Bronchial epithelial cell (primary cell): ENCODE measurements at regions not wholly inside any gene's neighbourhood (a gene's known extent, or its start where the extent isn't known, plus 50 kb on each side); places are given as distances from the start of the nearest gene placed in this dataset.

ENCODE experiments used
- DNase-seq: peaks from one replicate; pipeline ENCODE4 v3.0.0-alpha.2; 2010; ENCODE audit warnings: low read depth
- FAIRE-seq: peaks from 2 replicates; lab custom pipeline; 2011; peaks lifted over from hg19 to GRCh38; lab: Jason Lieb, UNC
- H3K27me3 ChIP-seq: 2 replicates; pipeline ENCODE4 v1.5.1; 2011; ENCODE audit warnings: low read length; ENCODE audit not compliant: control insufficient read depth, insufficient read depth
- H3K36me3 ChIP-seq: 2 replicates; pipeline ENCODE4 v1.5.1; 2011; ENCODE audit warnings: low read length; ENCODE audit not compliant: control insufficient read depth, insufficient read depth
- H3K4me3 ChIP-seq: 2 replicates; pipeline ENCODE4 v1.5.1; 2011; ENCODE audit warnings: mild to moderate bottlenecking, low read depth, low read length, control low read depth
- TF ChIP-seq, protein P1 (sequence below): IDR thresholded peaks from 2 replicates; pipeline ENCODE4 v1.5.1; 2011; ENCODE audit warnings: mild to moderate bottlenecking, moderate library complexity, low read length, control low read depth, inconsistent platforms; ENCODE audit not compliant: insufficient read depth, severe bottlenecking

DNA sequence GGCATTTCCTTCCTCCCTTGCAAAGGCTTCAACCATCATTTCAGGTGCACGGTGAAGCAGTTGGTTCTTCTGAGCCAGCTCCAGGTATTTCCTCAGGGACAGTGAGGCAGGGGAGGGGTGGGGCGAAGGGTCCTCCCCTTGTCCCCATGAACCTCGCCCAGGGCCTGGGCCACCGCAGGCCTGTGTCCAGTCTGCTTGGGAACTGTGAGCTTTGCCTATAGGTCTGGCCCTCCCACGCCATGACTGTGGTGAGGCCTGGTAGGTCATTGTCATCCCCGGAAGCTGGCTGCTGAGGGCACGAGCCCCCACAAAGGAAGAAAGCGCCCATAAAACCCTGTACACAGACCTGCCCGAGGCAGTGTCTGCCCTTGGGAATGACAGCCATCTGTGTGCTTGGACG is 134.3 kb downstream of the ACKR3 start:
- Histone ChIP-seq H3K27me3 (no peaks in the 10 kb centered on the region), H3K4me3 (no peak overlapping the region), H3K36me3 (no peaks in the 10 kb centered on the region)
- FAIRE-seq (no peak), DNase-seq (no peak)
- TF ChIP-seq, protein P1, sequence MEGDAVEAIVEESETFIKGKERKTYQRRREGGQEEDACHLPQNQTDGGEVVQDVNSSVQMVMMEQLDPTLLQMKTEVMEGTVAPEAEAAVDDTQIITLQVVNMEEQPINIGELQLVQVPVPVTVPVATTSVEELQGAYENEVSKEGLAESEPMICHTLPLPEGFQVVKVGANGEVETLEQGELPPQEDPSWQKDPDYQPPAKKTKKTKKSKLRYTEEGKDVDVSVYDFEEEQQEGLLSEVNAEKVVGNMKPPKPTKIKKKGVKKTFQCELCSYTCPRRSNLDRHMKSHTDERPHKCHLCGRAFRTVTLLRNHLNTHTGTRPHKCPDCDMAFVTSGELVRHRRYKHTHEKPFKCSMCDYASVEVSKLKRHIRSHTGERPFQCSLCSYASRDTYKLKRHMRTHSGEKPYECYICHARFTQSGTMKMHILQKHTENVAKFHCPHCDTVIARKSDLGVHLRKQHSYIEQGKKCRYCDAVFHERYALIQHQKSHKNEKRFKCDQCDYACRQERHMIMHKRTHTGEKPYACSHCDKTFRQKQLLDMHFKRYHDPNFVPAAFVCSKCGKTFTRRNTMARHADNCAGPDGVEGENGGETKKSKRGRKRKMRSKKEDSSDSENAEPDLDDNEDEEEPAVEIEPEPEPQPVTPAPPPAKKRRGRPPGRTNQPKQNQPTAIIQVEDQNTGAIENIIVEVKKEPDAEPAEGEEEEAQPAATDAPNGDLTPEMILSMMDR: no peak

DNA sequence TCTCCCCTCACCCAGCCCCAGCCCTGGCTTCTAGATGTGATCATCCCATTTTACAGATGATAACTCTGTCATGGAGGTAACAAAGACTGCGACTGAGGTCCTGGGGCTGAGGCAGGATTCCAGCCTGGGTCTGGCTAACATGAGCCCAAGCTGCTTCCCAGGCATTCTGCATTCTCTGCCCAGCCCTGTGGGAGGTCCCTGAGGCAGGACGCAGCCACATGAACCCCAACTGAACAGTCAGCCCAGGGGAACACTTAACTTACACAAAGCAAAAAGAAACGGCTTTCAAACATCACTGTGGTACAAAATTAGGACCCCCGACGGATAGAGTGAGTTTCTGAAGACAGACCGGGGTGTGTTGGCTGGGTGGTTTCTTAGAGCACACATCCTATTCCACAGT is 135.3 kb downstream of the ACKR3 start:
- Histone ChIP-seq H3K36me3 (no peaks in the 10 kb centered on the region), H3K4me3 (no peak overlapping the region), H3K27me3 (no peaks in the 10 kb centered on the region)
- DNase-seq (no peak), FAIRE-seq (no peak)
- TF ChIP-seq, protein P1: no peak

- Histone ChIP-seq H3K27me3 (no peaks in the 10 kb centered on the region), H3K36me3 (no peaks in the 10 kb centered on the region), H3K4me3 (no peak overlapping the region)
- TF ChIP-seq, protein P1: no peak
- no peak for FAIRE-seq
- DNase-seq: no peak
Observed at GRCh38 chr2:236705295-236706105, 135.9 kb downstream of the ACKR3 start.

DNA sequence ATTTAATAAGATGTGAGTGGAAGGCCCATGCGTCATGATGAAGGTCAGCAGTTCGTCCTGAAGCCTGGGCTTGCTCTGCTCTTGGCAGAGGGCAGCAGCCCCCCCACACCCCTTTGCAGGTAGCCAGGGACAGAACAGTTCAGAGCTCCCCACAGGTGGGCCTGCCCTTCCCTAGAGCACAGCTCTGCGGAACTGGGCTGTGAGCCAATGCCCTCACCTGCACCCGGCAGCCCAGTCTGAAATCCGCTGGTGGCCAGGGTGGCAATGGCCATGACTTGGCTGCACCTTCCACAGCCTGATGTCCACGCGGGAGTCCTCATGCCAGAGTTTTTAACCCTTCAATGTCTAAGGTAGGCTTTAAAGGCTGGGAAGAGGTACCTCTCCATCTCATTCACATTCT is 136.7 kb downstream of the ACKR3 start:
- no peak for FAIRE-seq
- Histone ChIP-seq H3K36me3 (no peaks in the 10 kb centered on the region), H3K4me3 (no peak overlapping the region), H3K27me3 (no peaks in the 10 kb centered on the region)
- TF ChIP-seq, protein P1: no peak
- DNase-seq: no peak

- FAIRE-seq: peak; percentile 99
Observed at GRCh38 chr2:236706803-236707202, 137.2 kb downstream of the ACKR3 start.

More at GRCh38 chr2:236706803-236707202, 137.2 kb downstream of the ACKR3 start:
- Histone ChIP-seq H3K36me3 (no peaks in the 10 kb centered on the region), H3K27me3 (no peaks in the 10 kb centered on the region), H3K4me3 (no peak overlapping the region)
- TF ChIP-seq, protein P1: no peak
- no peak for DNase-seq
